ENCODE measurements at regions not wholly inside any gene's neighbourhood (a gene's known extent, or its start where the extent isn't known, plus 50 kb on each side); places are given as distances from the start of the nearest gene placed in this dataset.

DNA sequence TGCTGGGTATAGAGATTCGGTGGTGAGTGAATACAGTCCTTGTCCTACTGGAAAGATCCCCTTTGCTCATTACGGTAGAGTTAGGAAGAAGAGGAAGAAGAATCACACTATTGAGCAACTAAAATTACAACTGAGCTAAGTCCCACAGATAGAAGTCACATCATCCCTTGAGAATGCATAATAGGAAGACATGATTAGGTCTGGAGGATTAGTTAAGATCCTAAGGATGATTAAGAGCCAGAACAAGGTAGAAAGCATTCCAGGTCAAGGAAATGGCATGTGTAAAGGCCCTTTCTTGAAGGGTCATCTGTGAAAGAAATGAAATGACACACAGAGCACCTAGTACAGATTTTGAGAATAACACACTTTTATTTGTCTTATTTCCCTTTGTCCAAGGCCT lies 503.5 kb downstream of the HAPSTR1 start:
- TF ChIP-seq, protein P1, sequence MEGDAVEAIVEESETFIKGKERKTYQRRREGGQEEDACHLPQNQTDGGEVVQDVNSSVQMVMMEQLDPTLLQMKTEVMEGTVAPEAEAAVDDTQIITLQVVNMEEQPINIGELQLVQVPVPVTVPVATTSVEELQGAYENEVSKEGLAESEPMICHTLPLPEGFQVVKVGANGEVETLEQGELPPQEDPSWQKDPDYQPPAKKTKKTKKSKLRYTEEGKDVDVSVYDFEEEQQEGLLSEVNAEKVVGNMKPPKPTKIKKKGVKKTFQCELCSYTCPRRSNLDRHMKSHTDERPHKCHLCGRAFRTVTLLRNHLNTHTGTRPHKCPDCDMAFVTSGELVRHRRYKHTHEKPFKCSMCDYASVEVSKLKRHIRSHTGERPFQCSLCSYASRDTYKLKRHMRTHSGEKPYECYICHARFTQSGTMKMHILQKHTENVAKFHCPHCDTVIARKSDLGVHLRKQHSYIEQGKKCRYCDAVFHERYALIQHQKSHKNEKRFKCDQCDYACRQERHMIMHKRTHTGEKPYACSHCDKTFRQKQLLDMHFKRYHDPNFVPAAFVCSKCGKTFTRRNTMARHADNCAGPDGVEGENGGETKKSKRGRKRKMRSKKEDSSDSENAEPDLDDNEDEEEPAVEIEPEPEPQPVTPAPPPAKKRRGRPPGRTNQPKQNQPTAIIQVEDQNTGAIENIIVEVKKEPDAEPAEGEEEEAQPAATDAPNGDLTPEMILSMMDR (IDR thresholded peaks at IDR 0.05) = no peak
- DNase-seq (ENCODE audit: low spot score) = no peak
- no peaks in the 10 kb centered on the region for H3K4me1 ChIP-seq
- no peaks in the 10 kb centered on the region for H3K36me3 ChIP-seq
- H3K27ac ChIP-seq = no peak overlapping the region
- H3K27me3 ChIP-seq = no peaks in the 10 kb centered on the region
- H3K9me3 ChIP-seq = no peaks in the 10 kb centered on the region
- H3K4me3 ChIP-seq = no peak overlapping the region

DNA sequence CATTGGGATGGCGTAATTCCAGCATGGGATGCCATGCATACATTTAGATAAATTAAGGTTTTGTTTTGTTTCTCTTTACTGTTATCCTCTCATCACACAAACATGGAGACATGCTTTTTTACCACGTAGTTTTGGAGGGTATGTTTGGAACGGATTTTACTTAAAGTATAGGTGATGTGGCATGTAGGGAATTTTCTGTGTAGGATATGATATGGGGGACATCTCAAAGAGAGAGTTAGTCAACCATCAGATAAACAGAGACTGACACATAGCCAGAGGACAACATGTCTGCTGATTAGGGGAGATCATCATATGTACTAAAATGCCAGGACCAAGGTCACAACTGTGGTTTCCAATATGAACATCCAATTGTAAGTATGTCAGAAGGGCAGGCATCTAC lies 503.9 kb downstream of the HAPSTR1 start:
- Histone ChIP-seq H3K4me3 (no peak overlapping the region), H3K9me3 (no peaks in the 10 kb centered on the region), H3K27me3 (no peaks in the 10 kb centered on the region), H3K36me3 (no peaks in the 10 kb centered on the region), H3K4me1 (no peaks in the 10 kb centered on the region), H3K27ac (no peak overlapping the region)
- no peak for DNase-seq (ENCODE audit: low spot score)
- TF ChIP-seq, protein P1 (IDR thresholded peaks at IDR 0.05) = no peak

DNA sequence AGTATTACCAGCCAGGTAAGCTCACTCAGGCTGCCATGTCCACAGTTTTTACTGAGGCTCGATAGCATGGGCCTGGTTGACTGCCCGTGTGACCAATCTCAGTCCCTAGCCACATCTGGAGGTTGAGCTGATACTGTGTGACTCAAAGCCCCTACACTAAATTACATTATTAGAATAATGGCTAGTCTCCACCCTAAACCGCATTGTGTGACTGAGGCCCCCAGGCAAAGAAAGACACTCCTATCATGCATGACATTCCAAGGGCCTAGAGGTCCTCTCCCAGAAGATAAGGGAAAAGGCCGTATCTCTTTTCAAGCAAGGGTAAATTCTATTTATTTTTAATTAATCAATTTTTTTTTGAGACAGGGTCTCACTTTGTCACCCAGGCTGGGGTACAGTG lies 505.3 kb downstream of the HAPSTR1 start:
- H3K4me3 ChIP-seq = no peak overlapping the region
- TF ChIP-seq, protein P1 (IDR thresholded peaks at IDR 0.05) = no peak
- no peak overlapping the region for H3K27ac ChIP-seq
- no peaks in the 10 kb centered on the region for H3K27me3 ChIP-seq
- H3K4me1 ChIP-seq = no peaks in the 10 kb centered on the region
- no peak for DNase-seq (ENCODE audit: low spot score)
- H3K36me3 ChIP-seq = no peaks in the 10 kb centered on the region
- H3K9me3 ChIP-seq = no peaks in the 10 kb centered on the region

DNA sequence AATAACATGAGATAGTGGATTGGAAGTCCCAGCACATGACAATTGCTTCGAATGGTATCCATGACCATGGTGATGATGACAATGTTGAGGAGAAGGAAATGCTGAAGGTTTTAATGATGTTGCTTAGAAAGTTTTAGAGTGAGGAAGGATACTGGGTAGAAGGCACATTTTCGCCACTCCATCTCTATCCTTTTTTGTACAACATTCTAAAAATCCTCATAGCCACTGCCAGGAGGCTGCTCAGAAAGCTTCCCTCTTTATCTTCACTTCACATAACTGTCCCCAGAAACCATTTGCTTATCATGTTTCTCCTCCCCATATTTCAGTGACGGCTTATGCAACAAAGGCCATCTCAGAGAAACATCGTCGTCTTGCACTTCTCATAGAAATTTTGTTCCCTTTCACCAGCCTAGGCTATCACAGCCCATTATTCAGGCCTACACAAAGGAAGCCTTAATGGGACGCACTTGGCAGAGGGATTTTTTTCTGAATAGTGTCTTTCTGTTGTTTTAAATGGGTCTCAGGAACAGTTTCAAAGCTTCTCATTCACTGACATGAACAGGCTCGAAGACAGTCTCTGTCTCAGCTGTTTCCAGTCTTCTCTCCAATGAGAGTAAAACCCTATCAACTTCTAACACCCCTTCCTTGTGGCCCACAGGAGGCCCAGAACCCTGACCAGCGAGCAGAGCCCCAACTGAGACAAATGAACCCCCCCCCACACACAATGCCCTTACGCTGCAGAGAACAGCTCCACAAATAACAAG lies 506.7 kb downstream of the HAPSTR1 start:
- no peaks in the 10 kb centered on the region for H3K27me3 ChIP-seq
- H3K4me3 ChIP-seq = no peak overlapping the region
- DNase-seq (ENCODE audit: low spot score) = no peak
- TF ChIP-seq, protein P1 (IDR thresholded peaks at IDR 0.05) = no peak
- H3K4me1 ChIP-seq = no peaks in the 10 kb centered on the region
- H3K27ac ChIP-seq = no peak overlapping the region
- no peaks in the 10 kb centered on the region for H3K36me3 ChIP-seq
- H3K9me3 ChIP-seq = no peaks in the 10 kb centered on the region

DNA sequence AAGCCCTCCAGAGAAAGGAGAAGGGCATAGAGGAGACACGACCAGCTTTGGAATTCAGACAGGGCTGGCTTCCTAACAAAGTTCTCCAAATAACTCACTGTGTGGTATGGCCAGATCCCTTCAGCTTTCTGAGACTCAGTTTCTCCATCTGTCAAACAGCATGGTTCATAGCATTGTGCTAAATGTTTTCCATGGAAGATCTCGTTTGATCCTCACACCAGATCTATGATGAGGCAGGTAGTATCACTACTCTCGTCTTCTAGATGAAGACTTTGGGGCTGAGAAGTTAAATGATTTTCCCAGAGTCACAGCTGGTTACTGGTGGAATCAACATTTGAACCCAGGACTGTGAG lies 507.3 kb downstream of the HAPSTR1 start:
- H3K4me3 ChIP-seq = no peak overlapping the region
- H3K36me3 ChIP-seq = no peaks in the 10 kb centered on the region
- no peak overlapping the region for H3K27ac ChIP-seq
- H3K9me3 ChIP-seq = no peaks in the 10 kb centered on the region
- no peak for DNase-seq (ENCODE audit: low spot score)
- no peaks in the 10 kb centered on the region for H3K27me3 ChIP-seq
- TF ChIP-seq, protein P1 (IDR thresholded peaks at IDR 0.05) = no peak
- no peaks in the 10 kb centered on the region for H3K4me1 ChIP-seq

All from right atrium auricular region (tissue), 2 donors.